ENCODE measurements at regions not wholly inside any gene's neighbourhood (a gene's known extent, or its start where the extent isn't known, plus 50 kb on each side); places are given as distances from the start of the nearest gene placed in this dataset.

DNA sequence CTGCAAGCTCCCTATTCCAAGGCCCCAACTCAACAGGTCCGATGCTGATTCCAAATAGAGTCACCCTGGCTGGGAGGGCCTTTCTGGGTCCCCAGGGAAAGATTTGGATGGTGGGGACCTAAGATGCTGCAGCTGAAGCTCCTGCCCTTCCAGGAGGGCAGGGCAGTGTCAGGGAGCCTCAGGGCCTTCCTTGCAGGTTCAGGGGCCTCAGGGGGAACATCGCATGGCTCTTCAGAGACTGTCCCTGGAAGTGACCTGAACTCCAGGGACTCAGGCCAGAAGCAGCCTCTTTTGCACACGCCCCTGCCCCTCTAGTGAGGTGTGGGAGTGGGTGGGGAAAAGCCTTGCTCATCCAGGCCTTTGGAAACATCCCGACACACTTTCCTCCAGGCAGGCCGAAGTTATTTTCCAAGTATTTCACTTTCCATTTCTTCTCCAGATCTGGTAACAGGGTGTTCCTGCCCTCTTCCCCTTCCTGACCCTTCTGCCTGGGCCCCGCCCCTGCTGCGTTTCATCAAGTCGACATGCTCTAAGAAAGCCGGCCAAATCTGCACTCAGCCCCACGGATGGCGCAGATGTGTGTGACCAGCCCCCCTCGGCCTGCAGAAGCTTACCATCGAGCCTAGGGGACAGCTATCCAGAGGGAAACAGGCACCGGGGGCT, 159.5 kb downstream of the FGF18 start:
- POLR2A ChIA-PET: no interaction called here
- ATAC-seq (no peak), DNase-seq (ENCODE audit: low read depth, low spot score) (no peak)
- Histone ChIP-seq H3K36me3 (ENCODE audit: control insufficient read depth, insufficient read depth, low read length) (no peaks in the 10 kb centered on the region), H3K4me3 (ENCODE audit: low read depth in 2 of 2, low read length in 2 of 2) (no peak overlapping the region), H3K27ac (ENCODE audit: low read length) (no peak overlapping the region), H3K4me1 (ENCODE audit: control insufficient read depth, insufficient read depth, low read length) (no peaks in the 10 kb centered on the region), H3K9me3 (ENCODE audit: control insufficient read depth, insufficient read depth, low read depth, low read length) (no peaks in the 10 kb centered on the region), H3K27me3 (ENCODE audit: control insufficient read depth, insufficient read depth, low read length) (peaks cover 9% of the 10 kb centered on the region)
- in situ Hi-C loops (cut with HindIII; ENCODE audit: low pct_unique_long_range_greater_than_20kb, low sequenced_read_pairs): no loop called here
- CTCF ChIA-PET: interaction anchor here (0.5 kb wide), 1 partner anchor 832 kb away, joined by 5 read pairs; no protein-coding TSS in a partner anchor
- intact Hi-C loops (cut with micrococcal nuclease; ENCODE audit: unreplicated experiment): no loop called here
- BruUV-seq (replicated peaks): no TSS peak
- no peak for TF ChIP-seq TCF7L2 (IDR thresholded peaks at IDR 0.05; ENCODE audit: low read depth, low read length)
- TF ChIP-seq, protein P1, sequence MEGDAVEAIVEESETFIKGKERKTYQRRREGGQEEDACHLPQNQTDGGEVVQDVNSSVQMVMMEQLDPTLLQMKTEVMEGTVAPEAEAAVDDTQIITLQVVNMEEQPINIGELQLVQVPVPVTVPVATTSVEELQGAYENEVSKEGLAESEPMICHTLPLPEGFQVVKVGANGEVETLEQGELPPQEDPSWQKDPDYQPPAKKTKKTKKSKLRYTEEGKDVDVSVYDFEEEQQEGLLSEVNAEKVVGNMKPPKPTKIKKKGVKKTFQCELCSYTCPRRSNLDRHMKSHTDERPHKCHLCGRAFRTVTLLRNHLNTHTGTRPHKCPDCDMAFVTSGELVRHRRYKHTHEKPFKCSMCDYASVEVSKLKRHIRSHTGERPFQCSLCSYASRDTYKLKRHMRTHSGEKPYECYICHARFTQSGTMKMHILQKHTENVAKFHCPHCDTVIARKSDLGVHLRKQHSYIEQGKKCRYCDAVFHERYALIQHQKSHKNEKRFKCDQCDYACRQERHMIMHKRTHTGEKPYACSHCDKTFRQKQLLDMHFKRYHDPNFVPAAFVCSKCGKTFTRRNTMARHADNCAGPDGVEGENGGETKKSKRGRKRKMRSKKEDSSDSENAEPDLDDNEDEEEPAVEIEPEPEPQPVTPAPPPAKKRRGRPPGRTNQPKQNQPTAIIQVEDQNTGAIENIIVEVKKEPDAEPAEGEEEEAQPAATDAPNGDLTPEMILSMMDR (IDR thresholded peaks at IDR 0.05): no peak
- no peak for TF ChIP-seq REST (IDR thresholded peaks at IDR 0.05; ENCODE audit: insufficient read depth in 1 of 2, low read depth in 2 of 2, low read length in 1 of 2)
- no peak for TF ChIP-seq SIN3A (IDR thresholded peaks at IDR 0.05; ENCODE audit: borderline replicate concordance, insufficient read depth, low read depth, low read length)
- TF ChIP-seq POLR2AphosphoS5 (IDR thresholded peaks at IDR 0.05; ENCODE audit: low read depth, low read length): no peak

GRCh38 chr5:171579976-171580411, 160.5 kb downstream of the FGF18 start:
- H3K4me1 ChIP-seq (ENCODE audit: control insufficient read depth, insufficient read depth, low read length): no peaks in the 10 kb centered on the region
- in situ Hi-C loops (cut with HindIII; ENCODE audit: low pct_unique_long_range_greater_than_20kb, low sequenced_read_pairs) (no loop called here), intact Hi-C loops (cut with micrococcal nuclease; ENCODE audit: unreplicated experiment) (no loop called here)
- no peak overlapping the region for H3K27ac ChIP-seq (ENCODE audit: low read length)
- no peak for TF ChIP-seq TCF7L2 (IDR thresholded peaks at IDR 0.05; ENCODE audit: low read depth, low read length)
- no peak for TF ChIP-seq REST (IDR thresholded peaks at IDR 0.05; ENCODE audit: insufficient read depth in 1 of 2, low read depth in 2 of 2, low read length in 1 of 2)
- TF ChIP-seq SIN3A (IDR thresholded peaks at IDR 0.05; ENCODE audit: borderline replicate concordance, insufficient read depth, low read depth, low read length): no peak
- TF ChIP-seq, protein P1 (IDR thresholded peaks at IDR 0.05): no peak
- TF ChIP-seq POLR2AphosphoS5 (IDR thresholded peaks at IDR 0.05; ENCODE audit: low read depth, low read length): no peak
- POLR2A ChIA-PET: no interaction called here
- no TSS peak for BruUV-seq (replicated peaks)
- H3K27me3 ChIP-seq (ENCODE audit: control insufficient read depth, insufficient read depth, low read length): peaks cover 9% of the 10 kb centered on the region
- H3K36me3 ChIP-seq (ENCODE audit: control insufficient read depth, insufficient read depth, low read length): no peaks in the 10 kb centered on the region
- ATAC-seq (no peak), DNase-seq (ENCODE audit: low read depth, low spot score) (no peak)
- no peak overlapping the region for H3K4me3 ChIP-seq (ENCODE audit: low read depth in 2 of 2, low read length in 2 of 2)
- H3K9me3 ChIP-seq (ENCODE audit: control insufficient read depth, insufficient read depth, low read depth, low read length): no peaks in the 10 kb centered on the region
- CTCF ChIA-PET: no interaction called here

Measured in Panc1 (cell line).